ENCODE measurements at regions not wholly inside any gene's neighbourhood (a gene's known extent, or its start where the extent isn't known, plus 50 kb on each side); places are given as distances from the start of the nearest gene placed in this dataset.

GRCh38 chr7:16309129-16309528 lies 112.2 kb downstream of the CRPPA start:
- H3K9ac ChIP-seq, result no peak overlapping the region
- no peak overlapping the region for H3K4me3 ChIP-seq
- H3K4me2 ChIP-seq, result no peak overlapping the region
- no peak for TF ChIP-seq Cebpa-rat (IDR thresholded peaks at IDR 0.05)
- H4K20me1 ChIP-seq, result no peaks in the 10 kb centered on the region
- H3K36me3 ChIP-seq, result no peaks in the 10 kb centered on the region
- no peak overlapping the region for H3K27ac ChIP-seq
- no peaks in the 10 kb centered on the region for H3K4me1 ChIP-seq
- H3K9me3 ChIP-seq (replicated peaks in 1 of 11), result no peaks in the 10 kb centered on the region
- no peaks in the 10 kb centered on the region for H3K27me3 ChIP-seq

GRCh38 chr7:16301291-16301690 lies 120.0 kb downstream of the CRPPA start:
- Histone ChIP-seq H3K4me1 (no peaks in the 10 kb centered on the region), H3K36me3 (no peaks in the 10 kb centered on the region), H3K9ac (no peak overlapping the region), H3K27me3 (no peaks in the 10 kb centered on the region), H3K9me3 (replicated peaks in 1 of 11) (no peaks in the 10 kb centered on the region), H4K20me1 (no peaks in the 10 kb centered on the region), H3K27ac (no peak overlapping the region), H3K4me2 (no peak overlapping the region), H3K4me3 (no peak overlapping the region)
- no peak for TF ChIP-seq Cebpa-rat (IDR thresholded peaks at IDR 0.05)

GRCh38 chr7:16300361-16300895 lies 120.9 kb downstream of the CRPPA start:
- Histone ChIP-seq H3K9ac (no peak overlapping the region), H3K27me3 (no peaks in the 10 kb centered on the region), H3K4me3 (no peak overlapping the region), H3K4me1 (no peaks in the 10 kb centered on the region), H3K36me3 (no peaks in the 10 kb centered on the region), H3K4me2 (no peak overlapping the region), H3K27ac (no peak overlapping the region), H3K9me3 (replicated peaks in 1 of 11) (no peaks in the 10 kb centered on the region), H4K20me1 (no peaks in the 10 kb centered on the region)
- TF ChIP-seq Cebpa-rat (IDR thresholded peaks at IDR 0.05), result no peak

GRCh38 chr7:16299853-16300252 lies 121.5 kb downstream of the CRPPA start:
- no peak overlapping the region for H3K9ac ChIP-seq
- H3K4me1 ChIP-seq, result no peaks in the 10 kb centered on the region
- H3K4me3 ChIP-seq, result no peak overlapping the region
- no peaks in the 10 kb centered on the region for H3K36me3 ChIP-seq
- H4K20me1 ChIP-seq, result no peaks in the 10 kb centered on the region
- H3K9me3 ChIP-seq (replicated peaks in 1 of 11), result no peaks in the 10 kb centered on the region
- no peaks in the 10 kb centered on the region for H3K27me3 ChIP-seq
- H3K4me2 ChIP-seq, result no peak overlapping the region
- TF ChIP-seq Cebpa-rat (IDR thresholded peaks at IDR 0.05), result no peak
- H3K27ac ChIP-seq, result no peak overlapping the region

GRCh38 chr7:16298221-16298620 lies 123.1 kb downstream of the CRPPA start:
- Histone ChIP-seq H3K4me1 (no peaks in the 10 kb centered on the region), H3K9me3 (replicated peaks in 1 of 11) (no peaks in the 10 kb centered on the region), H4K20me1 (no peaks in the 10 kb centered on the region), H3K36me3 (no peaks in the 10 kb centered on the region), H3K4me2 (no peak overlapping the region), H3K27ac (no peak overlapping the region), H3K27me3 (no peaks in the 10 kb centered on the region), H3K9ac (no peak overlapping the region), H3K4me3 (no peak overlapping the region)
- no peak for TF ChIP-seq Cebpa-rat (IDR thresholded peaks at IDR 0.05)

- Histone ChIP-seq H3K36me3 (no peaks in the 10 kb centered on the region), H4K20me1 (no peaks in the 10 kb centered on the region), H3K9ac (no peak overlapping the region), H3K4me3 (no peak overlapping the region), H3K27ac (no peak overlapping the region), H3K4me2 (no peak overlapping the region), H3K27me3 (no peaks in the 10 kb centered on the region), H3K4me1 (no peaks in the 10 kb centered on the region), H3K9me3 (replicated peaks in 1 of 11) (no peaks in the 10 kb centered on the region)
- no peak for TF ChIP-seq Cebpa-rat (IDR thresholded peaks at IDR 0.05)
These were observed 125.8 kb downstream of the CRPPA start for GRCh38 chr7:16295558-16295957.

- no peaks in the 10 kb centered on the region for H4K20me1 ChIP-seq
- H3K36me3 ChIP-seq, result no peaks in the 10 kb centered on the region
- no peaks in the 10 kb centered on the region for H3K9me3 ChIP-seq (replicated peaks in 1 of 11)
- TF ChIP-seq Cebpa-rat (IDR thresholded peaks at IDR 0.05), result no peak
- no peak overlapping the region for H3K27ac ChIP-seq
- no peak overlapping the region for H3K4me2 ChIP-seq
- H3K27me3 ChIP-seq, result no peaks in the 10 kb centered on the region
- H3K4me3 ChIP-seq, result no peak overlapping the region
- H3K4me1 ChIP-seq, result no peaks in the 10 kb centered on the region
- no peak overlapping the region for H3K9ac ChIP-seq
These were observed 127.5 kb downstream of the CRPPA start for GRCh38 chr7:16293669-16294425.

GRCh38 chr7:16284581-16284980 lies 136.8 kb downstream of the CRPPA start:
- Histone ChIP-seq H3K9me3 (replicated peaks in 1 of 11) (no peaks in the 10 kb centered on the region), H3K36me3 (no peaks in the 10 kb centered on the region), H3K4me2 (no peak overlapping the region), H3K4me1 (no peaks in the 10 kb centered on the region), H3K9ac (no peak overlapping the region), H3K27me3 (no peaks in the 10 kb centered on the region), H3K4me3 (no peak overlapping the region), H3K27ac (no peak overlapping the region), H4K20me1 (no peaks in the 10 kb centered on the region)
- TF ChIP-seq Cebpa-rat (IDR thresholded peaks at IDR 0.05), result no peak

GRCh38 chr7:16278167-16278787 lies 143.1 kb downstream of the CRPPA start:
- Histone ChIP-seq H3K36me3 (no peaks in the 10 kb centered on the region), H3K4me1 (no peaks in the 10 kb centered on the region), H4K20me1 (no peaks in the 10 kb centered on the region), H3K9ac (no peak overlapping the region), H3K4me3 (no peak overlapping the region), H3K27me3 (no peaks in the 10 kb centered on the region), H3K9me3 (replicated peaks in 1 of 11) (no peaks in the 10 kb centered on the region), H3K27ac (no peak overlapping the region), H3K4me2 (no peak overlapping the region)
- no peak for TF ChIP-seq Cebpa-rat (IDR thresholded peaks at IDR 0.05)

Measured in BLaER1 treated with 17β-estradiol and CSF1 and Interleukin-3, amounts not matched to agents 10 nM and 100 nM (cell line).